C1 segment of cervical spinal cord (tissue), 14 donors: ENCODE measurements at regions not wholly inside any gene's neighbourhood (a gene's known extent, or its start where the extent isn't known, plus 50 kb on each side); places are given as distances from the start of the nearest gene placed in this dataset.
"Not testable (repeated sequence)": the region's sequence is repeated elsewhere in the genome, so short reads cannot be mapped to it uniquely, and the experiment has no call there.

Experiments used
- DNase-seq, 14 donors: peaks; one replicate each; lab custom pipeline; 2025; lab: John Stamatoyannopoulos, UW

GRCh38 chr13:64558031-64558430, 2672.1 kb downstream of the PCDH9 start:
- not testable (repeated sequence) for DNase-seq

DNA sequence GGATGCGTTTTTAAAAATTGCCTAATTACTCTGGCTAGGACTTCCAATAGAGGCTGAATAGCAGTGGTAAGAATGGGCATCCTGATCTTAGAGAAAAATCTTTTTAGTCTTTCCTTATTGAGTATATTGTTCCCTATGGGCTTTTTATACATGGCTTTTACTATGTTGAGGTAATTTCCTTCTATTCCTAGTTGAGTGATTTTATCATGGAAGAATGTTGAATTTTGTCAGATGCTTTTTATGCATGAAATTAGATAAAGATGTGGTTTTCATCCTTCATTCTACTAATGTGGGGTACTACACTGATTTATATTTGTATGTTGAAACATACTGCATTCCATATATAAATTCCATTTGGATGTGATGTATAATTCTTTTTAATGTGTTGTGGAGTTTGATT, 2673.8 kb downstream of the PCDH9 start:
- DNase-seq: no peak

- no peak for DNase-seq
These were observed 2676.6 kb downstream of the PCDH9 start for GRCh38 chr13:64553411-64554129.

DNA sequence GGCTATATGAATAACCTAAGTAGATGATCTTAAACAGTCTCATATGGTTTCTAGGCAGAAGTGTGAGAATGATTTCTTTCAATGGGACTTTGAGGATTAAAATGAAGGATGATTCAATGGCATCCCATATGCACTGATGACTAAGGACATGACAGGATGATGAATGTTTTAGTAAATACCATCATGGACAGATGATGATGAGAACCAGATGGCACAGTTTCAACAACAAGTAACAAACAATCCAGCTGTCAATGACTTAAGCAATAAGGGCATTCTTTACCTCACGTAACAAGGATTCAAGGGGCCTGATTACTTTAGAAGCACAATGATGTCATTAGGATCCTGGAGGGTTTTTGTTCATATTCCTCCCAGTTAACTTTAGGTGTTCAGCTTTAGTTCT, 2678.4 kb downstream of the PCDH9 start:
- no peak for DNase-seq

DNA sequence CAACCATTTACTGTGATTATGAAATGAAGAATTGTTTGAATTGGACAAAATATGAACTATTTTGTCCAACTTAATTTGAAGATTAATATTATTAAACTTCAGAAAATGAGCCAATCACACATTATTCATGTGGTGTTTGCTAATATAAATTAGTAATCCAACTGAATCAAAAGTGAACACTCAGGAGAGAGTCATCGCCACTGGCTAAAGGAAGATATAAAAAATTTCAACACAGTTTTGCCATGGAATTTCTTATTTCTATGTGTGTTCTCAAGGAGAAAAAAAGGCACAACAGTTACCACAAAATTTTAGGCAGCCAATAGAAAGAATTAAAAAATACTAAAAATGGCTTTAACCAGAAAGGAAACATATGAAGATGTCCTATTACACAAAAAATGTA, 2683.8 kb downstream of the PCDH9 start:
- no peak for DNase-seq

DNA sequence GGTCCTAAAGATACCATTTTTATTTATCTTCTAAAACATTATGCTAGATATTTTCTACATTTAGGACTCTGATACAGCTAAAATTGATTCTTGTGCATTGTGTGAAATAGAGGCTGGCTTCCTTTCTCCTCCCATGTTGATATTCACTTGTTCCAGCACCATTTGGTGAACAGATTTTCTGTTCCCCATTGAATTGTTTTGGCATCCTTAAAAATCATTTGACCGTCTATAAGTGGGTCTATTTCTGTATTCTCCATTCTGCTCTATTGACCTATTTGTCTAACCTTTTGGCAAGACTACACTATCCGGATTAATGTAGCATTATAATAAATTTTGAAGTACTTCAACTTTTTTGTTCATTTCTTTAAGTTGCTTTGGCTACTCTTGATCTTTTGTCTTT, 2689.2 kb downstream of the PCDH9 start:
- no peak for DNase-seq

DNA sequence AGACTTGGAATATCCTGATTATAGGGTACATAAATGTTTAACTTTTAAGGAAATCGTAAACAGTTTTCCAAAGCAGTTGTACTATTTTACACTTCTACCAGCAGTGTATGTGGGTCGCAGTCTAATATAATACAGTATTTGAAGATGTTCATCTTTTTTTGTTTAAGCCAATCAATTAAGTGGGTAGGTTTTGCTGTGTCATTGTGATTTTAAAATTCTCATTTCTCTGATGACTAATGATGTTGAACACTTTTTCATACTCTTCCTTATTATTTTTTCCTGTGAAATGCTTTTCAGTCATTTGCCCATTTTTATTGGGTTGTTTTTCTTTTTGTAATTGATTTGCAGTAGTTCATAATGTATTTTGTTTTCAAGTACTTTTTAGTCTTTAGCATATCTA, 2689.7 kb downstream of the PCDH9 start:
- DNase-seq: no peak

GRCh38 chr13:64538711-64539110, 2691.4 kb downstream of the PCDH9 start:
- DNase-seq: no peak

DNA sequence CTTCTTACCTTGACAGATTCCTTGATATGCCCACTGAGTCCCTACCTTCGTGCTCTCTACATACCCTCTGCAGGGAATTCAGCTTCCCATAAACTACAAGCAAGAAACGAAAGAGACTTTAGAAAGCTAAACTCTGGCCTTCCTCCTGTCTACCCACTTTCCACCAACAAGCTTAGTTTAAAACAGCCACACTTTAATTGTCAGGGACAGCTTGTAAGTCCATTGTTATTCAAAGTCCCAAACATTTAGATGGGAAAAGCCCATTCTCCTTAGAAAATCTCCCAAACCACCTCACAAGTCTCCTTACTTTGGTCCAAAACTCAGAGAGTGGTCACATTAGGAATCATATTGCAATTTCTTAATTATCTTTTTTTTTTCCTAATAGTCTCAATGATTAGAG, 2695.8 kb downstream of the PCDH9 start:
- no peak for DNase-seq

DNA sequence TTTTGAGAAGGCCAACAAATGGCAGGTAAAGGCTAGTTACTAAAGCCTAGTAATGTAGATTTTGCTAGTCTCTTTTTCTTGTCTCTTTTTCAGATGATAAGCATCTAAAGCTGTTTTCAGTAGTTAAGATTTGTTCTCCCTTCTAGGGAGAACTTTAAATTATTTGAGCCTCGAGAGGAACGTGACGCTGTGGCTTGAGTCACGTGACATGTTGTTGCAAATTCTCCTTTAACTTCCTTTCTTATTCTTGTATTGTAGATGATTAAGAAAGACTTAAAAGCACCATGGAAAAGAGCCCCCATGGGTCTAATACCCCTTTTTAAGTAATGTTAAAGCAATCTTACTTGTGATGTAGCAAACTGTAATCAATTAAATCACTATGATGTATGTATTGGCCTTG, 2698.7 kb downstream of the PCDH9 start:
- DNase-seq: no peak

DNA sequence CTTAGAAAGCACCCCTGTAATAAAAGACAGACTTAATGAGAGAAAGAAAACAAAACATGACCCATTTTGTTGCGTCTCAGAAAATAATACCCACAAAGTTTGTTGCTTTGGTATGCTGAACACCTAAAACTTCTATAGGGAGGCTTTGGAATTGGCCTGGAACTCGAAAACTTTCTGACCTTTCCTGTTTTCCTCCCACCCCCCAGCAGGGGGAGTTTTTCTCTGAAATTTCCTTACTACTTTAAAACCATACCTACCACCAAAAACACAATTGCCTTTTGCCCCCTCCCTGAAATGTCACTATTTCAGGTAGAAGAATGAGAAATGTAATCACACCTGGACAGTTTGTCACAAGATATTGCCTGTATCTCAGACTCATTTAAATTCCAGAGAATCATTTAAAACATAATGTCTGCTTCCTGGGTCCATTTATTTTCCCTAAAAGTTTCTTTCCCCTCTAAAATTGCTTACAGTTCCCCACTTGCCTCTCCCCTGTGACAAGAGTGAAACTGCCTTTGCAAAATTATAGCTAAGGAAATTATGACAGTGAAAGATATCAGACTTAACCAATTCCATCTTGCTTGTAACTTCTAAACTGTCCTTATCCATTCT, 2700.2 kb downstream of the PCDH9 start:
- no peak for DNase-seq

- no peak for DNase-seq
These were observed 2701.3 kb downstream of the PCDH9 start for GRCh38 chr13:64528838-64529237.

- DNase-seq: no peak
These were observed 2702.6 kb downstream of the PCDH9 start for GRCh38 chr13:64527561-64527960.

GRCh38 chr13:64525687-64526086, 2704.4 kb downstream of the PCDH9 start:
- DNase-seq: no peak

- DNase-seq: no peak
These were observed 2719.4 kb downstream of the PCDH9 start for GRCh38 chr13:64510747-64511146.

DNA sequence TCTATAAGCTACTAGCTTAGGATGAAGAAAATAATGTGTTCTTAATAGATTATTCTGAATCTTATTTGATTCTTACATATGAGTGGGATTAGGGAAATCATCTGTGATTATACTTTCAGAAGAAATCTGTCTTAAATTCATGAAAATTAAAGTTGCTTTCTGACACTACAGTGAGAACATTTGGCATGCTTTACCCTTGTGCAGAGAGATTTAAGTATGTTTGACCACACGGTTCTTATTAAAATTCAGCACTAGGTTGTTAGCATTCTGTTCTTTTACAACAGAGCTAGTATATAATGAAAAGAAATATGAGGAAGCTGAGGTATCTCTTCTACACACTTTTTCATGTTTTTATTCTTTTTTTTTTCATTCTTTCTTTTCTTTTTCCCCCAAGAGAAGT, 2723.9 kb downstream of the PCDH9 start:
- no peak for DNase-seq

DNA sequence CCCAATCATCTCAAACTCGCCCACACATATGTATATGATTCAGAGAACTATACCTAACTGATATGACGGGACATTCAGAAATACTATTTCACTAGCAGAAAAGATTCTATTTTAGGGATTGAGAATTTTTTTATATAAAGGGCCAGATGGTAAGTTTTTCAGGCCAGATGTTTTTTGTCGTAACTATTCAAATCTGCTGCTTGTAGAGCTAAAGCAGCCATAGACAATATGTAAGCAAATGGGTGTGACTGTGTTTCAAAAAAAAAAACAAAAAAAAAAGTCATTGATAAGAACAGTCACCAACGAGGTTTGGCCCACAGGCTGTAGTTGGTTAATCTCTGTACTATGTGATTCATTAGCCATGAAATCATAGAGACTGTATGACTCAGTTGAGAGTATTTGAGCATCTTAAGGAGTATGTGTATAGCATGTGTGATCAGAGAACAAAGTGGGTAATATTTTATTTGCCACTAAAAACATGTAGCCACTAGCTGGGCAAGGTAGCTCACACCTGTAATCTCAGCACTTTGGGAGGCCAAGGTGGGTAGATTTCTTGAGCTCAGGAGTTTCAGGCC, 2724.7 kb downstream of the PCDH9 start:
- no peak for DNase-seq

GRCh38 chr13:64488731-64489130, 2741.4 kb downstream of the PCDH9 start:
- no peak for DNase-seq

GRCh38 chr13:64482373-64482772, 2747.8 kb downstream of the PCDH9 start:
- DNase-seq: no peak

DNA sequence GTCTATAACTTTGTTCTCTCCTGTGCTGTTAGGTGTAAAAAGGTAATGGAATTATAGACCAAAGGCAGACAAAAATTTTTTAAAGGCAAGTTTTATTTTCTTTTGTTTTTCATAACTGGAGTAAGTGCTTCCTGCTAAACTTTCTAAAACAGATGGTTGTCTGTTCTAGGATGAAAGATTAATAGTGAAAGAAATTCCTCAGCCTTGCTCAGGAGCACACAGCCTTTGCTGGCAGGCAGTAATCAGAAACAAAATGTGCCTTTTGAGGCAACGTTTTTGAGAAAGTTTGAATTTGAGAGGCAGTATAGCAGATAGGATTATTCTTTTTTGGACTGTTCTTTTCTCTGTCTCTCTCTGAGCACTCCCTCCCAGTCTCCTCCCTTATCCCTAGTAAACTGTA, 2749.5 kb downstream of the PCDH9 start:
- no peak for DNase-seq

GRCh38 chr13:64480211-64480610, 2749.9 kb downstream of the PCDH9 start:
- no peak for DNase-seq

GRCh38 chr13:64477146-64477545, 2753.0 kb downstream of the PCDH9 start:
- DNase-seq: no peak

- not testable (repeated sequence) for DNase-seq
These were observed 2754.0 kb downstream of the PCDH9 start for GRCh38 chr13:64476041-64476568.
